Gastroesophageal sphincter (tissue), 4 donors: ENCODE measurements at regions not wholly inside any gene's neighbourhood (a gene's known extent, or its start where the extent isn't known, plus 50 kb on each side); places are given as distances from the start of the nearest gene placed in this dataset.

Experiments
- ATAC-seq: fragments of 150-250 bp; one replicate; pipeline ENCODE4 v1.9.1; 2016; ENCODE audit warnings: mild to moderate bottlenecking, moderate library complexity
- H3K27ac ChIP-seq, 4 donors: fragments of 200-600 bp; sonication (generic) in 3 of 4; 1 replicate in 3 of 4; 2 replicates in 1 of 4; pipeline ENCODE4 v1.5.1; 2016 to 2019
- H3K27me3 ChIP-seq: fragments of 200-600 bp; sonication (generic); one replicate; pipeline ENCODE4 v1.5.1; 2019
- H3K36me3 ChIP-seq, 2 donors: fragments of 200-600 bp; sonication (generic); one replicate each; pipeline ENCODE4 v1.5.1; 2019; ENCODE audit warnings: control low read depth in 1 of 2
- H3K4me1 ChIP-seq, 3 donors: fragments of 200-600 bp; sonication (generic); 1 replicate in 2 of 3; 2 replicates in 1 of 3; pipeline ENCODE4 v1.5.1; 2016 to 2019; ENCODE audit warnings: control low read depth in 2 of 3
- H3K4me3 ChIP-seq, 2 donors: fragments of 200-600 bp; sonication (generic); one replicate each; pipeline ENCODE4 v1.5.1; 2019; ENCODE audit warnings: mild to moderate bottlenecking in 1 of 2, moderate library complexity in 1 of 2
- H3K9me3 ChIP-seq, 3 donors: fragments of 200-600 bp; sonication (generic); one replicate each; pipeline ENCODE4 v1.5.1; 2017 to 2019; ENCODE audit warnings: control low read depth in 2 of 3
- EP300 ChIP-seq: sonication (generic); formaldehyde crosslinking; IDR thresholded peaks from one replicate; pipeline ENCODE4 v1.6.1; 2017; ENCODE audit warnings: antibody characterized with exemption, mild to moderate bottlenecking
- POLR2A ChIP-seq, 2 donors: fragments of 450-650 bp; IDR thresholded peaks; one replicate each; pipeline ENCODE4 v1.6.1; 2017; ENCODE audit warnings: antibody characterized with exemption in 2 of 2, mild to moderate bottlenecking in 2 of 2, moderate library complexity in 1 of 2
- POLR2AphosphoS5 ChIP-seq: sonication (generic); formaldehyde crosslinking; IDR thresholded peaks from one replicate; pipeline ENCODE4 v1.6.1; 2017; ENCODE audit warnings: antibody characterized with exemption
- WGBS, 2 donors: methylation state at CpG; one replicate each; pipeline ENCODE4 v1.1.5; 2018; ENCODE audit warnings: low coverage in 1 of 2; 5-methylcytosine and 5-hydroxymethylcytosine counted together
- TF ChIP-seq, protein P1 (sequence below), 4 experiments: fragments of 200-600 bp in 2 of 4; fragments of 450-650 bp in 2 of 4; sonication (generic) in 1 of 4; IDR thresholded peaks; one replicate each; pipeline ENCODE4 v1.5.1; 2017 to 2019; ENCODE audit warnings: antibody characterized with exemption in 4 of 4, mild to moderate bottlenecking in 2 of 4, moderate library complexity in 2 of 4

DNA sequence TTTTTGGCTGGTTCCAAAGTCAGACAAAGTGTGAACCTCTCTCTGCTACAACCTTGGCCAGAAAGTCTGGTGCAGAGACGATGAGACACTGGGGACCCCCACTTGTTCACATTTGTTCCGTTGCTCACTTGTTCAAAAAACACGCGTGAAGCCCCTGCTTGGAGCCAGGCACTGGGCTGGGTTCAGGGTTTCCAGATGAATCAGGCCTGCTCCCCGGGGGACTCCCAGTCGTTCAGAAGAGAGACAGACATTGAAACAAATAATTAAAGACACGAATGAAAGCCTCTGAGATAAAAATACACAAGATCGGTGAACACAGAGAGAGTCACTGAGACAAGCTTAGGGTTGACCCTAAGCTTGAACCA is 101.5 kb upstream of the RUNX3 start:
- Histone ChIP-seq H3K4me3 (no peak overlapping the region), H3K27me3 (peaks cover 4% of the 10 kb centered on the region), H3K27ac (no peak overlapping the region), H3K4me1 (peaks cover 0 to 11% (median 0%) of the 10 kb centered on the region in 3 donors), H3K36me3 (no peaks in the 10 kb centered on the region), H3K9me3 (no peaks in the 10 kb centered on the region)
- 44% methylated on average over 8 of the region's 8 CpGs; no CpG with 5 or more reads in 1 of the 2 donors for WGBS, 2 donors
- TF ChIP-seq EP300, result no peak
- TF ChIP-seq, protein P1, sequence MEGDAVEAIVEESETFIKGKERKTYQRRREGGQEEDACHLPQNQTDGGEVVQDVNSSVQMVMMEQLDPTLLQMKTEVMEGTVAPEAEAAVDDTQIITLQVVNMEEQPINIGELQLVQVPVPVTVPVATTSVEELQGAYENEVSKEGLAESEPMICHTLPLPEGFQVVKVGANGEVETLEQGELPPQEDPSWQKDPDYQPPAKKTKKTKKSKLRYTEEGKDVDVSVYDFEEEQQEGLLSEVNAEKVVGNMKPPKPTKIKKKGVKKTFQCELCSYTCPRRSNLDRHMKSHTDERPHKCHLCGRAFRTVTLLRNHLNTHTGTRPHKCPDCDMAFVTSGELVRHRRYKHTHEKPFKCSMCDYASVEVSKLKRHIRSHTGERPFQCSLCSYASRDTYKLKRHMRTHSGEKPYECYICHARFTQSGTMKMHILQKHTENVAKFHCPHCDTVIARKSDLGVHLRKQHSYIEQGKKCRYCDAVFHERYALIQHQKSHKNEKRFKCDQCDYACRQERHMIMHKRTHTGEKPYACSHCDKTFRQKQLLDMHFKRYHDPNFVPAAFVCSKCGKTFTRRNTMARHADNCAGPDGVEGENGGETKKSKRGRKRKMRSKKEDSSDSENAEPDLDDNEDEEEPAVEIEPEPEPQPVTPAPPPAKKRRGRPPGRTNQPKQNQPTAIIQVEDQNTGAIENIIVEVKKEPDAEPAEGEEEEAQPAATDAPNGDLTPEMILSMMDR (IDR thresholded peaks at IDR 0.05), result no peak
- TF ChIP-seq POLR2A (IDR thresholded peaks at IDR 0.05), result no peak
- no peak for TF ChIP-seq POLR2AphosphoS5
- no peak for ATAC-seq

DNA sequence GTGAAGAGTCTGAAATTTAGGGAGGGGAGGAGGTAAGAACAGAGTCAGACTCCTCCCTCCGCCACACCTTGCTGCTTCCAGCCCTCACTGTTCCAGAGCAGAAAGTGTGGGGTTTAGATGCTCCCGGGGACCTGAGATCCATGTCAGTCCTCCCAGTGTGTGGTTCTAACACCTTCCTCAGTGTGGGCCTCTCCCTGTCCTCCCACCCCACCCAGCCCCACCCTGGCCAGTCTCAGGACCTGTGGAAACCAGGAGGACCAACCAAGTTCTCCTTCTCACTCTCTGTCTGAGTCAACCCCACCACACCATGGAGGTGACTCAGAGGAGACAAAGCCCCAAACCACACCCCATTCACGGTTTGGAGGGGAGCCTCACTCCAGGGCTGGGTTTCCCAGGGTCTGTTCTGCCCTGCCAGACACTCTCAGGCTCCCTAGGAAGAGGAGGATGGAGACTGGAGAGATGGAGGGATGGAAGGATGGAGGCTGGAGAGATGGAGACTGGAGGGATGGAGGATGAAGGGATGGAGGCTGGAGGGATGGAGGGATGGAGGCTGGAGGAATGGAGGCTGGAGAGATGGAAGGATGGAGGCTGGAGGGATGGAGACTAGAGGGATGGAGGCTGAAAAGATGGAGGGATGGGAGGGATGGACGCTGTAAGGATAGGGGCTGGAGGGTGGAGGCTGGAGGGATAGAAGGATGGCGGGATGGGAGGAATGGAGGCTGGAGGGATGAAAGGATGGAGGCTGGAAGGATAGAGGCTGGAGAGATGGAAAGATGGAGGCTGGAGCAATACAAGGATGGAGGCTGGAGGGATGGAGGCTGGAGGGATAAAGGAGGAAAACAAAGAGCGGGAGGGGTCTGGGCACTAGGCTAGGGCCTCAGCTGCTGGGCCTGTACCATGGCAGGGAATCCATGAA is 100.9 kb upstream of the RUNX3 start:
- TF ChIP-seq EP300 (no peak), POLR2AphosphoS5 (no peak)
- TF ChIP-seq, protein P1 (IDR thresholded peaks at IDR 0.05), result no peak
- Histone ChIP-seq H3K36me3 (no peaks in the 10 kb centered on the region), H3K27ac (no peak overlapping the region), H3K4me3 (no peak overlapping the region), H3K27me3 (peaks cover 4% of the 10 kb centered on the region), H3K4me1 (peaks cover 0 to 11% (median 0%) of the 10 kb centered on the region in 3 donors), H3K9me3 (no peaks in the 10 kb centered on the region)
- WGBS, 2 donors, result 63 to 74% methylated on average over 4 to 6 of the region's 6 CpGs
- no peak for ATAC-seq

DNA sequence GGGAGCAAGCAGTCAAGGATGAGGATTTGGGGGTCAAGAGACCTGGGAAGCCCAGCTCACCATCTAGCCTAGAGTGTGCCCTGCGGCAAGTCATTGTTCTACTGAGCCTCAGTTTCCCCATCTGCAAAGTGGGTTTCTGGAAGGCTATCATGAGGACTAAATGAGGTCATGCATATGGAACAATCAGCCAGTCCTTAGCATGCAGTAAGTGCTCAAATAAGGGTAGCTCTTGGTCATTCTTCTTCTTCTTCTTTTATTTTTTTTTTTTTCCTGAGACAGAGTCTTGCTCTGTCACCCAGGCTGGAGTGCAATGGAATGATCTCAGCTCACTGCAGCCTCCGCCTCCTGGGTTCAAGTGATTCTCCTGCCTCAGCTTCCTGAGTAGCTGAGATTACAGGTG is 99.9 kb upstream of the RUNX3 start:
- Histone ChIP-seq H3K27me3 (peaks cover 4% of the 10 kb centered on the region), H3K4me3 (no peak overlapping the region), H3K36me3 (no peaks in the 10 kb centered on the region), H3K4me1 (peaks cover 0 to 11% (median 0%) of the 10 kb centered on the region in 3 donors), H3K27ac (no peak overlapping the region), H3K9me3 (no peaks in the 10 kb centered on the region)
- 78 to 100% methylated on average over 1 to 2 of the region's 2 CpGs for WGBS, 2 donors
- no peak for TF ChIP-seq EP300
- no peak for TF ChIP-seq POLR2AphosphoS5
- TF ChIP-seq, protein P1 (IDR thresholded peaks at IDR 0.05), result no peak
- TF ChIP-seq POLR2A (IDR thresholded peaks at IDR 0.05), result no peak
- no peak for ATAC-seq

DNA sequence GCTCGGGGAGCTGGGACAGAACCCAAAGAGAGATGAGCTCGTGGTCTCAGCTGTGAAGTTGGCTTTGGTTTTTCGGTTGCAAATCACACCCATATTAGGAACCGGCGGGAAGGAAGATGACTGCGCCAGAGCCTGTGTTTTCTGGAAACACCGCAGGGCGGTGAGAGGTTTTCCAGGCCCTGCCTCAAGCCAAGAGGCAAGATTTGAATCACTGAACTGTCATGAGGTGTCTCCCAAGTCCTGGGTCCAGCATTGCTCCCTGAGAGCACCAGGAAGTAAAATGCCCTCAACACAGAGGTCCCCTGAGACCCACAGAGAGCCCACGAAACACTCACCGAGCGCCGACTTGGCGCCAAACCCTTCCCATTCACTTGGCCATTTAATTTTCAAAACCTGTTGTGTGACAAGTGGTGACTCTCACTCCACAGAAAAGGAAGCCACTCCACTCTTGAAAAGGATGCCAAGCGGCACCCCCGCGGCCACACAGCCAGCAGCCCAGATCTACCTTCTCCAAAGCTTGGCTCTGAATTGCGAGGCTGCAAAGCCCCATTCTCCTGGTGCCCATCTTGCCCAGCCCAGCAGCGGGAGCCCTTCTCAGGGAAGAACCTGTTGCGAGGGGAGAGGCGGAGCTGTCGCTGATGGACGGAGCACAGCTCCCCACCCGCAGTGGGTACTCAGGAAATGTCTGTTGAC is 99.0 kb upstream of the RUNX3 start:
- H3K27me3 ChIP-seq, result peaks cover 4% of the 10 kb centered on the region
- no peak overlapping the region for H3K27ac ChIP-seq
- no peak overlapping the region for H3K4me3 ChIP-seq
- no peaks in the 10 kb centered on the region for H3K36me3 ChIP-seq
- TF ChIP-seq EP300 (no peak), POLR2AphosphoS5 (no peak), POLR2A (IDR thresholded peaks at IDR 0.05) (no peak)
- TF ChIP-seq, protein P1 (IDR thresholded peaks at IDR 0.05), result no peak
- WGBS, 2 donors, result 67 to 80% methylated on average over 3 to 10 of the region's 23 CpGs
- ATAC-seq, result no peak
- peaks cover 0 to 11% (median 0%) of the 10 kb centered on the region in 3 donors for H3K4me1 ChIP-seq
- no peaks in the 10 kb centered on the region for H3K9me3 ChIP-seq

DNA sequence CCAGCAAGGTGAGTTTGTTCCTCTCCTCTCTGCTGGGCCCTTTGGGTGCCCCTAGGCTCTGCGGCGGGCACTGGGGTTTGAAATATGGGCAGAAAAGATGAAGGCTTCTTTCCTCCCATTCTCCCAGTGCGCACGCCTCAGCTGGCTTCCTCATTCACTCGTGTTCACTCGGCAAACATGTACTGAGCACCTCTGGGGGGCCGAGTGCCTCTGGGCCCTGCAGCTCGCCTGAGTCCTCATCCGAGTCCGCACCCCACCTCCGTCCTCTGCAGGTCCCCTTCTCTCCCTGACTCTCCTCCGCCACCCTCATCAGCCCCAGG is 98.5 kb upstream of the RUNX3 start:
- Histone ChIP-seq H3K4me3 (no peak overlapping the region), H3K36me3 (no peaks in the 10 kb centered on the region), H3K4me1 (peaks cover 0 to 11% (median 0%) of the 10 kb centered on the region in 3 donors), H3K27me3 (peaks cover 4% of the 10 kb centered on the region), H3K9me3 (no peaks in the 10 kb centered on the region), H3K27ac (no peak overlapping the region)
- no peak for ATAC-seq
- TF ChIP-seq POLR2A (IDR thresholded peaks at IDR 0.05) (no peak), EP300 (no peak), POLR2AphosphoS5 (no peak)
- TF ChIP-seq, protein P1 (IDR thresholded peaks at IDR 0.05), result no peak
- WGBS, 2 donors, result 85 to 89% methylated on average over 10 to 12 of the region's 12 CpGs
